GM12892 (cell line): ENCODE measurements at regions not wholly inside any gene's neighbourhood (a gene's known extent, or its start where the extent isn't known, plus 50 kb on each side); places are given as distances from the start of the nearest gene placed in this dataset.

Experiments
- POLR2A ChIP-seq: IDR thresholded peaks from 2 replicates; pipeline ENCODE4 v1.6.1; 2011; ENCODE audit warnings: low read depth, low read length, control low read depth
- TAF1 ChIP-seq: IDR thresholded peaks from 2 replicates; pipeline ENCODE4 v1.6.1; 2011; ENCODE audit warnings: low read depth, mild to moderate bottlenecking, control low read depth, low read length, borderline replicate concordance

DNA sequence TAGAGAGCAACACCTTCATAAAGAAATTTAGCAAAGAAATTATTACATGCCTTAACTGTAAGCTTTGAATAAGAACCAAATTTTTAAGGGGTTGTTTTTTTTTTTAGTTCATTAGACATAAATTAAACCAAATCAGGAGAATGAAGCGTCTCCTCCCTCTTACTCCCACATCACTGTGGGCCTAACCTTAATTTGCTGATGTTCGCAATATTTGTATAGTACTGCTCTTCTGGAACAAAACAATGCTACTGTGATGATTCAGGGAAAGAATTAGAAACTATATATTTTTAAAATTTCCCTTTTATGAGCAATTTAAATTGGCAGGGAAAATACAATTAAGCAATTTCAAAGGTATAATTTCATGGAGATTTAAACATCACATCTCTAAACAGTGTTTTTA lies 275.0 kb upstream of the C9orf72 start:
- TF ChIP-seq POLR2A (no peak), TAF1 (no peak)
